Urinary bladder (tissue), 3 donors: ENCODE measurements at regions not wholly inside any gene's neighbourhood (a gene's known extent, or its start where the extent isn't known, plus 50 kb on each side); places are given as distances from the start of the nearest gene placed in this dataset.

ENCODE experiments used
- DNase-seq: peaks from one replicate; pipeline ENCODE4 v3.0.0-alpha.2; 2015; ENCODE audit errors: extremely low spot score
- H3K27ac ChIP-seq: one replicate; pipeline ENCODE4 v1.5.1; 2013; ENCODE audit warnings: low read depth, mild to moderate bottlenecking, moderate library complexity
- H3K36me3 ChIP-seq: one replicate; pipeline ENCODE4 v1.6.1; 2013; ENCODE audit warnings: mild to moderate bottlenecking, moderate library complexity; ENCODE audit not compliant: insufficient read depth
- H3K4me1 ChIP-seq: one replicate; pipeline ENCODE4 v1.6.1; 2013; ENCODE audit warnings: mild to moderate bottlenecking, moderate library complexity; ENCODE audit not compliant: insufficient read depth
- H3K4me3 ChIP-seq: one replicate; pipeline ENCODE4 v1.5.1; 2013; ENCODE audit warnings: low read depth, low read length
- WGBS: extraction: QIAGEN DNeasy Blood & Tissue Kit; methylation state at CpG from one replicate; pipeline ENCODE4 v1.1.7; 2013; 5-methylcytosine and 5-hydroxymethylcytosine counted together
- donor health status: healthy with polysubstance abuse.
- donor health status: healthy.

DNA sequence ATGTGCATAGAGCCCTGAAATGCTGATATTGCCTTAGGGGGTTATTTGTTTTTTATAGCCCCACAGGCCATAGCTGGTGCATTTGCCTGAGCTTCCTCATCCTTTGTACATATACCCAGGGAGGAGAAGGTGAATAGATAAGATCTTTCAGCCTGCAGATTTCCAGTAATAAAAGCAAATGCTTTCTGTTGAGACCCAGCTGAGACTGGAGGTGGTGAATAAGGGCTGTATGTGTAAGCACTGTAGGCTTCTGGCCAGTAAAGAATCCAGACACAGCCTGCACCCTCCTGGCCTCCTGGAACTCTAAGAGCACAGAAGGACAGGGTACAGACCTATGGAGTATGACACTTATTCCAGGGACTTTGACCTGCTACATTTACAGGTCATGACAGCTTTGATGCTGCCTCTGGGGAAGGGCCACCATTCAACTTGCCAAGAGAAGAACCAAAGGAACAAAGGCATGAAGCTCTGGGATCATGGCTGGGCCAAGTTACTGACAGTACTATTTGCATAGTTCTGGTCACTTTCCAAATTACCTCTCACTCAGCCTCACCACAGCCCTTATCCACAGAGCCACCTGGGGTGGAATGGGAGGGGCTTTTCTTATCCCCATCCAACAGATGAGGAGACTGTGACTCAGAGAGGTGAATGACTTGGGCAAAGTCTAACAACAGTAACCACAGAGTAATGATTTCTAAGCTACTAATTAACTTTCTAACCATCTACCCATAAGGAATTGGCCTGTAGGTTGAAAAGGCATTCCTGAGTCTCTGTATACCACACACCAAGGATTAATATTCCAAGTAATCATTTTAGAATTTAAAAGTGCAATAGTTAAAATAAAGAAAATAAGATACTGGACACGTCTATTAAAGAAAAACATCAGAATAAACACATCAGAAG is 604.5 kb upstream of the KLF4 start:
- no peak overlapping the region for H3K4me3 ChIP-seq
- DNase-seq: no peak
- no peak overlapping the region for H3K27ac ChIP-seq
- no peaks in the 10 kb centered on the region for H3K4me1 ChIP-seq
- WGBS: 68% methylated on average over 1 of the region's 1 CpG
- no peaks in the 10 kb centered on the region for H3K36me3 ChIP-seq

GRCh38 chr9:108088916-108089315 is 599.3 kb upstream of the KLF4 start:
- Histone ChIP-seq H3K27ac (no peak overlapping the region), H3K4me1 (no peaks in the 10 kb centered on the region), H3K4me3 (no peak overlapping the region), H3K36me3 (no peaks in the 10 kb centered on the region)
- DNase-seq: no peak
- WGBS: 96% methylated on average over 3 of the region's 3 CpGs

DNA sequence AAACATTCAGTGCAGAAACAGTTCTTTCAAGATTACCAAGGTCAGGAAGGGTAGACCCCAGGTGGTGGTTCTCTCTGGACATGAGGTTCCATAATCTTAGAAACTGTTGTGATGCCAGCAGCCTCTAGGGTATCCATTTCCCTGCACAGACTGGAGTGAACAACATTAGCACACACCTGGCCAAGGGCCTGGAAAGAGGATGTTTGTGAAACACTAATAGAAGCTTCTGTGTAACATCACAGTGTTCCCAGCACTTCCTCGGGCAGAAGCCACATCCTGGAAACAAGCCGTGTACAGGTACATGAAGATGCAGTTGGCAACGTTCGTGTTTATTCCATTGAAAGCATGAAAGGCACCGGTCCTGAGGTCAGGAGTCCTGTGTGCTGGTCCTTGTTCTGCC is 598.2 kb upstream of the KLF4 start:
- H3K36me3 ChIP-seq: no peaks in the 10 kb centered on the region
- H3K4me3 ChIP-seq: no peak overlapping the region
- no peaks in the 10 kb centered on the region for H3K4me1 ChIP-seq
- 71% methylated on average over 5 of the region's 5 CpGs for WGBS
- H3K27ac ChIP-seq: no peak overlapping the region
- DNase-seq: no peak

GRCh38 chr9:108086624-108087023 is 597.1 kb upstream of the KLF4 start:
- no peak for DNase-seq
- H3K4me3 ChIP-seq: no peak overlapping the region
- no peak overlapping the region for H3K27ac ChIP-seq
- H3K4me1 ChIP-seq: no peaks in the 10 kb centered on the region
- H3K36me3 ChIP-seq: no peaks in the 10 kb centered on the region
- 71% methylated on average over 4 of the region's 4 CpGs for WGBS

- H3K4me3 ChIP-seq: no peak overlapping the region
- no peaks in the 10 kb centered on the region for H3K36me3 ChIP-seq
- no peaks in the 10 kb centered on the region for H3K4me1 ChIP-seq
- no peak overlapping the region for H3K27ac ChIP-seq
- no peak for DNase-seq
- WGBS: 95% methylated on average over 6 of the region's 6 CpGs
These were observed 595.7 kb upstream of the KLF4 start for GRCh38 chr9:108085294-108085693.

DNA sequence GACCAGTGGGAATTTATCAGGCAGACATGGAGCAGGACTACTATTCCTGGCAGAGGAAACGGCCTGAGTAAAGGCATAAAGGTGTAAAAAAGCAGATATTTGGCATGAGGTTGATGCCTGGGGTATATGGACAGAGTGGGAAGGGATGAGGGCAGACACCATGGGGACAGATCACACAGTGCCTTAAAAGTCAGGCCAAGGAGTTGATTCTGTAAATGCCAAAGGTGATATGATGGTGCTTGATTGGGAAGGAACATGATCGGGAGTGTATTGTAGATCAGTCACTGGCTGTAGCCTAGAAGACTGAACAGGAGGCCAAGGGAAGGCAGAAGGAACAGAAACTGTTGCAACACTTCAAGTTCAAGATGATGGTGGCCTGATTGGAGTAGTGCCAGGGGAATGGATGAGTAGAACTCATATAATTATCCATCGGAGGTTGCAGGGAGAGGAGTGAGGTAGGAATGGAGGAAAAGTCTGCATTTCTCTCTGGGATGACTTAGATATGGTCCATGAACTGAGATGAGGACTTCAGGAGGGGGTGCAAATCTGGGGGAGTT is 594.3 kb upstream of the KLF4 start:
- no peaks in the 10 kb centered on the region for H3K4me1 ChIP-seq
- WGBS: 91% methylated on average over 3 of the region's 3 CpGs
- H3K27ac ChIP-seq: no peak overlapping the region
- no peak overlapping the region for H3K4me3 ChIP-seq
- H3K36me3 ChIP-seq: no peaks in the 10 kb centered on the region
- DNase-seq: no peak

DNA sequence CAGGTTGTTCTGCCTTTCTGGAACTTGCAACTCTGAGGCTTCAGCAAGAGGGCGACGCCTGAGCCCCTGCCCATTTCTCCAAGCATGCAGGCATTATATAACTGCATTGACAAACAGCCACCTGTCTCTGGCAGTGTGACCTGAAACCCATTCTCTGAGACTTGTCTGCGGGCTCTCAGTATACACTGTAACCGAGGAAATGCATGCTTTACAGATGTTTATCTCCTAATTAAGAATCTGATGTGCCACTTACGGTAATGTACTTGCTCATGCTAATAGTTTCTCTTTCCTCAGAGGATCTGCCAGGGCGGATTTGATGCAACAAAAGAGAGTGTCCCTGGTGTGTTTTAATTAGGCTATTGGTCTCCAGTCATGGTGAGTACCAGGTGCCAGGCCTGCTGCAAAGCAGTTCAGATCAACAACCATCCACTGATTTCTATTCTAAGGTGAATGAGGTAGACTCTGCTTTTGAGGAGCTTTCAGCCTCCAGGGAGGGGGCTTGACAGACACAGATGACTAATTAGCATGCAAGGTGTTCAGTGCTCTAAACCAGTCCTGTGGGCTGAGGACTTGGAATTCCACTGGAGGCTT is 593.7 kb upstream of the KLF4 start:
- no peak for DNase-seq
- no peaks in the 10 kb centered on the region for H3K4me1 ChIP-seq
- no peak overlapping the region for H3K4me3 ChIP-seq
- H3K36me3 ChIP-seq: no peaks in the 10 kb centered on the region
- H3K27ac ChIP-seq: no peak overlapping the region
- WGBS: 90% methylated on average over 6 of the region's 6 CpGs

DNA sequence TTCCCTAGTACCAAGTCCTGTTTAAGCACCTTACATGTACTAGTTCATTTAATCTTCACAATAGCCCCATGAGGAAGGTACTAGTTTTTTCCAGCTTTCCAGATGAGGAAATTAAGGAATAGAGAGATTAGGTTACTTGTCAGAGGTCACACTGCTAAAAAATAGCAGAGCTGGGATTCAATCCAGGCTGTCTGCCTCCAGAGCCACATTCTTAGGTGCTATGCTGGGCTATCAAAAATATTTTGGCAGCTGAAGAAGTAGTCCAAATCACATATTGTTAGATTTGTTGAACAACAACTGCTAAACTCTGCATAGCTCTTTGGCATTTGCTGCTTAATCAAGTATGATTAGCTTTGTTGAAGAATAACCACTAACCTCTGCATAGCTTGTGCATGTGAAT is 591.5 kb upstream of the KLF4 start:
- H3K36me3 ChIP-seq: no peaks in the 10 kb centered on the region
- no peak overlapping the region for H3K4me3 ChIP-seq
- no peak overlapping the region for H3K27ac ChIP-seq
- H3K4me1 ChIP-seq: no peaks in the 10 kb centered on the region
- DNase-seq: no peak

DNA sequence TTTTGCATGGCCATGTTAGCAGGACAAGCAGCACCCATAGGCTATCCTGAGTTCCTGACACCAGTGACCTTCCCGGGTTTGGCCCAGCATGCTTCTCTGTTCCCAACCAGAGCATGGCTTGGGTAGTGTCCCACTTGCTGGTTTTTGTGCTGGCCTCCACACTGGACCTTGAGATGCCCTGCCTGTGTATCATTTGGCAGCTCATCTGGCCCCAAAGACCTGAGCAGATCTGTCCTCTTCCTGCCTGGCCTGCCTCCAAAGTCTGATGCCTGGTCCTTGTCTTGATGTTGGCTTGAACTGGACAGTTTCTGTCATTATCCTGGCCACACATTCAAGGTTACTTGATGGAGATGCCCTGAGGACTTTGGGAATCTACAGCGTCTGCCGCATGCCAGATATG is 590.7 kb upstream of the KLF4 start:
- WGBS: 97% methylated on average over 3 of the region's 3 CpGs
- Histone ChIP-seq H3K36me3 (no peaks in the 10 kb centered on the region), H3K27ac (no peak overlapping the region), H3K4me1 (no peaks in the 10 kb centered on the region), H3K4me3 (no peak overlapping the region)
- DNase-seq: no peak

DNA sequence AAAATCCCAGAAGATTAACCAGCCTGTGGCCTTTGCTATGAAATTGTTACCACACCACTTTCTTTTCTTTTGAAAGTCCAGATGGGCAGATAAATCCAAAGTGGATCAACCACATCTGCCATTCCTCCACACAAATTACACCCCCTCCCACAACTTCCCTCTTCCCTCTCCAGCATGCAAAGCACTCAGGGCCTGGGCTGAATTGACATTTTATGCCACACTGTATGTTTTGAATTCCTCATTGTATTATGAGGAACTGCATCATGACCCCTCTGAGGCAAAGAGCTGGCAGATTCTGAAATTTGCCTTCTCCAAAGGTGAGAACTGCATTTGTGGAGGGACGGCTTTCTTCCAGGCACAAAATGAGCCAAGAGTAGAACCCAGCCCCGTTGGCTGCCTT is 589.2 kb upstream of the KLF4 start:
- WGBS: 88% methylated on average over 2 of the region's 2 CpGs
- Histone ChIP-seq H3K4me1 (no peaks in the 10 kb centered on the region), H3K4me3 (no peak overlapping the region), H3K27ac (no peak overlapping the region), H3K36me3 (no peaks in the 10 kb centered on the region)
- no peak for DNase-seq

DNA sequence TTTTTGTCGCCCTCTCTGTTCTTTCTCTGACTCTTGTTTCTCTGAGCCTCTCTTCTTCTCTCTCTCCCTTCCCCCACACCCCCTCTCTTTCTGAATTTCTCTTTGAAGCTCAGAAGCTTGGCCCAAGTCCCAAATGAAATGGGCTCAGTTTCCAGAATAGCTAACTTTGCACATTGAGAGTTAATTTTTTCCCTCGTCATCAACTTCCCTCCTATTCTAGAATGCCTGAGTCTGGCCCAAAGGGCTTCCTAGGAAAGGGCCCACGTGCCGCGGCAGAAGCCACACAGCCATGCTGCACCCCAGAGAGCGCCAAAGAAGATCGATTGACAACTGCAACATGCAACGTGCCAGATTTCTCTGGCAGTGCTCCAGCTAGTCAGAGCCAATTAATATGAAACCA is 588.8 kb upstream of the KLF4 start:
- WGBS: 80% methylated on average over 8 of the region's 8 CpGs

DNA sequence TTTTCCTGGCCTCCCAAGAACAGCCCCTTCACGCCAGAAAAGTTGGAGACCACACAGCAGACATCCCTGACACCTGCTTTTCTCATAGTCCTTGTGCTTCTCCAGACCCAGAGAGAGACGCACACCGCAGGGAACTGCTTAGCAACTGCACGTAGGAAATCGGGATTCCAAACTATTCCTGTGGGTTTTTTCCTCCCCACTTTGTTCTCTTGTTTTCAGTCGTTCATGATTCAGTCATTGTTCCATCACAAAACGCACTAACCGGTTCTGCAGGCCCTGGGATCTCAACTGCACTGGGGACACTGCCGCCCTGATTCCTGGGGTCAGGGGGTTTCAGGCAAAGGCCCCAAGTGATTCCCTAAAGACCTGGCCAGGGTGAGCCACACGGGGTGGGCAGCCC is 588.0 kb upstream of the KLF4 start:
- no peak for DNase-seq
- Histone ChIP-seq H3K27ac (no peak overlapping the region), H3K4me1 (no peaks in the 10 kb centered on the region), H3K4me3 (no peak overlapping the region), H3K36me3 (no peaks in the 10 kb centered on the region)
- WGBS: 90% methylated on average over 10 of the region's 10 CpGs

More for the DNA sequence above, 588.8 kb upstream of the KLF4 start:
- DNase-seq: no peak
- H3K4me3 ChIP-seq: no peak overlapping the region
- H3K27ac ChIP-seq: no peak overlapping the region
- no peaks in the 10 kb centered on the region for H3K4me1 ChIP-seq
- no peaks in the 10 kb centered on the region for H3K36me3 ChIP-seq

DNA sequence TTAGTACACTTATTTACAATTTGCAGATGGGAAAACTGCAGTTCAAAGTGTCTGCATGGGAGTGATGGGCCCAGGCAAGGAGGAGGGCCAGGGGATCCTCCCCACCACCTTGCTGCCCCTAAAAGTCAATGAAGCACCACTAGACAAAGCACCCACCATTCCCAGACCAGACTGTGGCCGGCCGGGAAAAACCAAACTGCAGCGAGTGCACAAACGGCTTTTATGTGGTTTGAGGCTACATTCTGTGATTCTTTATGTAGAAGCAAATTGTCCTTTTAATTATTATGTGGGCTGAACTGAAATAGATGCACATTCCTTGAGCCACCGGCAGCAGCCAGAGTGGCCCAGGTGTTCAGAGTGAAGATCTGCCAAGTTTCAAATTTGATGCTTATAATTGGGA is 585.3 kb upstream of the KLF4 start:
- Histone ChIP-seq H3K27ac (no peak overlapping the region), H3K36me3 (peaks cover under 1% of the 10 kb centered on the region), H3K4me1 (no peaks in the 10 kb centered on the region), H3K4me3 (no peak overlapping the region)
- 89% methylated on average over 5 of the region's 5 CpGs for whole genome bisulfite sequencing
- no peak for DNase-seq

DNA sequence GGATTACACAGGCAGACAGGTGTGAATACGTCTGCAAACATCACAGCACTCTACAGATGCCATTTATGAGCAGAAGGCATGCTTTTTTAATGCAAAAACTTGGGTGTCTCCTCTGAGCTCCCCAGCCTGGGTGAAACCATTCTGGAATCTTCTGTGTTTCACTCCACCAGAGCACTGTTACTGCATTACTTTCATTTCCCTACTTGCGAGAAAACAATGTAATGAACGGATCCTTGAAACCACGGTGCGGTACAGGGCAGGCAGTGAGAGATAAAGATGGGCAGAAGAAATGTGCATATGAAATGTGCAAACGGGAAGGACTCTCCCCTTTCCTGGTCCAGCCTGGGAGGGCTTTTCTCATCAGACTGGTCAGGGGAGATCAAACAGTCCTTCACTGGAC is 584.3 kb upstream of the KLF4 start:
- H3K27ac ChIP-seq: no peak overlapping the region
- 65% methylated on average over 6 of the region's 6 CpGs for WGBS
- DNase-seq: no peak

More for the DNA sequence above, 584.3 kb upstream of the KLF4 start:
- H3K4me3 ChIP-seq: no peak overlapping the region
- H3K4me1 ChIP-seq: no peaks in the 10 kb centered on the region
- H3K36me3 ChIP-seq: peaks cover 1% of the 10 kb centered on the region
